ENCODE measurements at regions not wholly inside any gene's neighbourhood (a gene's known extent, or its start where the extent isn't known, plus 50 kb on each side); places are given as distances from the start of the nearest gene placed in this dataset.

DNA sequence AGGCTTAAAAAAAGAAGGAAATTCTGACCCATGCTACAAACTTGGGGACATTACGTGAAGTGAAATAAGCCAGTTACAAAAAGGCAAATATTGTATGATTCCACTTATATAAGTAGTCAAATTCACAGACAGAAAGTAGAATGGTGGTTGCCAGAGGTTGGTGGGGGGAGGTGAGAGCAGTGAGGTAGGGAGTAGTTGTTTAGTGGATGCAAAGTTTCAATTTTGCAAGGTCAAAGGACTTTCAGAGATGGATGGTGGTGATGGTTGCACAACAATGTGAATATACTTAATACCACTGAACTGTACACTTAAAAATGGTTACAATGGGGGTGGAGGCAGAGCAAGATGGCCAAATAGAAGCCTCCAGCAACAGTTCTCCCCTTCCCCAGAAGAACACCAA, 86.2 kb upstream of the PLXNC1 start:
- TF ChIP-seq CTCF (IDR thresholded peaks at IDR 0.05; ENCODE audit: low read length) (no peak), EZH2 (IDR thresholded peaks at IDR 0.05; ENCODE audit: borderline replicate concordance, low read length) (no peak)
